Astrocyte (in vitro differentiated cells and primary cell): ENCODE measurements at regions not wholly inside any gene's neighbourhood (a gene's known extent, or its start where the extent isn't known, plus 50 kb on each side); places are given as distances from the start of the nearest gene placed in this dataset.

Source experiments
- DNase-seq: peaks from one replicate; pipeline ENCODE4 v3.0.0-alpha.2; 2010; ENCODE audit warnings: low read depth
- FAIRE-seq: peaks from 2 replicates; lab custom pipeline; 2011; peaks lifted over from hg19 to GRCh38; lab: Jason Lieb, UNC
- H2AFZ ChIP-seq: 2 replicates; pipeline ENCODE4 v1.6.0; 2012; ENCODE audit warnings: low read depth, low read length, inconsistent platforms
- H3K27ac ChIP-seq: 2 replicates; pipeline ENCODE4 v1.5.1; 2011; ENCODE audit warnings: low read depth, low read length, inconsistent platforms
- H3K27me3 ChIP-seq: 2 replicates; pipeline ENCODE4 v1.6.0; 2011; ENCODE audit warnings: low read length, inconsistent platforms; ENCODE audit not compliant: insufficient read depth
- H3K36me3 ChIP-seq: 2 replicates; pipeline ENCODE4 v1.5.1; 2011; ENCODE audit warnings: low read length, inconsistent platforms; ENCODE audit not compliant: insufficient read depth
- H3K4me1 ChIP-seq: 2 replicates; pipeline ENCODE4 v1.5.1; 2011; ENCODE audit warnings: low read length, inconsistent platforms; ENCODE audit not compliant: insufficient read depth
- H3K4me2 ChIP-seq: 2 replicates; pipeline ENCODE4 v1.6.0; 2012; ENCODE audit warnings: low read length, inconsistent platforms
- H3K4me3 ChIP-seq: 2 replicates; pipeline ENCODE4 v1.5.1; 2011; ENCODE audit warnings: low read depth, mild to moderate bottlenecking, low read length, inconsistent platforms; ENCODE audit not compliant: insufficient read depth
- H3K79me2 ChIP-seq: 2 replicates; pipeline ENCODE4 v1.6.0; 2012; ENCODE audit warnings: mild to moderate bottlenecking, low read length, inconsistent platforms; ENCODE audit not compliant: insufficient read depth
- H3K9ac ChIP-seq: 2 replicates; pipeline ENCODE4 v1.6.0; 2012; ENCODE audit warnings: mild to moderate bottlenecking, low read length, inconsistent platforms
- H3K9me3 ChIP-seq: 2 replicates; pipeline ENCODE4 v1.5.1; 2012; ENCODE audit warnings: low read depth, mild to moderate bottlenecking, low read length, inconsistent platforms; ENCODE audit not compliant: insufficient read depth
- H4K20me1 ChIP-seq: 2 replicates; pipeline ENCODE4 v1.6.0; 2012; ENCODE audit warnings: low read length, inconsistent platforms; ENCODE audit not compliant: insufficient read depth
- H3K27ac Mint-ChIP-seq: one replicate; pipeline ENCODE4 v1.8.0; 2021; ENCODE audit warnings: mild to moderate bottlenecking, mixed read lengths; ENCODE audit not compliant: unreplicated experiment
- H3K27me3 Mint-ChIP-seq: one replicate; pipeline ENCODE4 v1.8.0; 2021; ENCODE audit warnings: low read depth, mixed read lengths; ENCODE audit not compliant: unreplicated experiment
- H3K36me3 Mint-ChIP-seq: one replicate; pipeline ENCODE4 v1.8.0; 2021; ENCODE audit warnings: low read depth, mixed read lengths; ENCODE audit not compliant: unreplicated experiment
- H3K4me1 Mint-ChIP-seq: one replicate; pipeline ENCODE4 v1.8.0; 2021; ENCODE audit warnings: low read depth, mixed read lengths; ENCODE audit not compliant: unreplicated experiment
- H3K4me3 Mint-ChIP-seq: one replicate; pipeline ENCODE4 v1.8.0; 2021; ENCODE audit warnings: mild to moderate bottlenecking, moderate library complexity, mixed read lengths; ENCODE audit not compliant: unreplicated experiment
- H3K9me3 Mint-ChIP-seq: one replicate; pipeline ENCODE4 v1.8.0; 2021; ENCODE audit warnings: mild to moderate bottlenecking, mixed read lengths; ENCODE audit not compliant: unreplicated experiment
- CTCF ChIP-seq: IDR thresholded peaks from 2 replicates; pipeline ENCODE4 v1.5.1; 2011; ENCODE audit warnings: low read depth, mild to moderate bottlenecking, inconsistent platforms, low read length, moderate library complexity; ENCODE audit not compliant: insufficient read depth
- EZH2 ChIP-seq: IDR thresholded peaks from 2 replicates; pipeline ENCODE4 v1.6.1; 2012; ENCODE audit warnings: mild to moderate bottlenecking, low read length, inconsistent platforms; ENCODE audit not compliant: insufficient read depth

GRCh38 chr2:51247252-51247805 is 215.4 kb upstream of the NRXN1 start:
- Histone ChIP-seq H3K4me3 (no peak overlapping the region), H3K9me3 (no peaks in the 10 kb centered on the region), H3K4me2 (no peak overlapping the region), H3K4me1 (no peaks in the 10 kb centered on the region), H3K27me3 (no peaks in the 10 kb centered on the region), H2AFZ (no peak overlapping the region), H3K36me3 (no peaks in the 10 kb centered on the region), H3K27ac (no peak overlapping the region), H4K20me1 (no peaks in the 10 kb centered on the region), H3K9ac (no peak overlapping the region), H3K79me2 (no peaks in the 10 kb centered on the region)
- FAIRE-seq, result no peak
- Mint-ChIP-seq H3K9me3 (no peaks in the 10 kb centered on the region), H3K27me3 (no peaks in the 10 kb centered on the region), H3K36me3 (no peaks in the 10 kb centered on the region), H3K4me1 (no peaks in the 10 kb centered on the region), H3K27ac (no peak overlapping the region), H3K4me3 (no peak overlapping the region)
- DNase-seq, result peak; percentile 24
- TF ChIP-seq EZH2 (no peak), CTCF (no peak)

GRCh38 chr2:51243892-51244535 is 212.1 kb upstream of the NRXN1 start:
- no peak overlapping the region for H3K27ac ChIP-seq
- no peak for TF ChIP-seq CTCF
- TF ChIP-seq EZH2, result no peak
- H4K20me1 ChIP-seq, result no peaks in the 10 kb centered on the region
- no peak overlapping the region for H3K27ac Mint-ChIP-seq
- DNase-seq (no peak), FAIRE-seq (no peak)
- no peak overlapping the region for H3K4me3 ChIP-seq
- H3K36me3 ChIP-seq, result no peaks in the 10 kb centered on the region
- no peaks in the 10 kb centered on the region for H3K27me3 ChIP-seq
- H3K4me1 Mint-ChIP-seq, result no peaks in the 10 kb centered on the region
- no peaks in the 10 kb centered on the region for H3K4me1 ChIP-seq
- no peaks in the 10 kb centered on the region for H3K27me3 Mint-ChIP-seq
- no peaks in the 10 kb centered on the region for H3K36me3 Mint-ChIP-seq
- H3K4me2 ChIP-seq, result no peak overlapping the region
- no peaks in the 10 kb centered on the region for H3K9me3 Mint-ChIP-seq
- no peak overlapping the region for H2AFZ ChIP-seq
- H3K4me3 Mint-ChIP-seq, result no peak overlapping the region
- H3K9me3 ChIP-seq, result no peaks in the 10 kb centered on the region
- H3K9ac ChIP-seq, result no peak overlapping the region
- H3K79me2 ChIP-seq, result no peaks in the 10 kb centered on the region

DNA sequence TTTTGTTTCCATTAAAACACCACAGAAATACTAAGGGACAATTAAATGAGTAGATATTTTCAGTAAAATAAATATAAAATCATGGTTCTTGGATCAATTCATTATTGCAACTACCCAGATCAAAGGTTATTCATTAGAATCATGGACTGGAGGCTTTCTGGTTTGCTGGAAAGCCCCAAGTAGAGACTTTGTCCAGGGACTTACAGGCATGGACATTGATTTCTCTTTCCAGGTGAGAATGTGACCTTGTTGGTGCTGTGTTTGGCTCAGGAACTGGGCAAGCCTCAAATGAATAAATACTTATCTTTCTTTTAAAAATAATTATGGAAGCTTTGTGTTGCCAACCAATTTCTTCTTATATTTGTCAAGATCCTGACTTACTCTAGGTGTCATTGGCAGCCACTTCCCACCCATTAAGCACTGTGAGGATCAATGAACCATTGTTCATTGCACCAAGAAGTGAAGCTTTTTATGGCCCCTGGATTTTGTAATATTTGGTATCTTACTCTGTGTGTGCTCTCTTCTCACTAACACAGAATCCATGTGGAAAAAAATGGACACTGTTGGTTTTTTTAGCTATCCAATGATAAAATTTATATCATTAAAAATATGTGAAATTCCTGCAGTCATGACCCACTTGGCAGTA is 205.8 kb upstream of the NRXN1 start:
- no peak overlapping the region for H3K4me3 ChIP-seq
- Mint-ChIP-seq H3K9me3 (peaks cover 5% of the 10 kb centered on the region), H3K27me3 (no peaks in the 10 kb centered on the region), H3K4me1 (no peaks in the 10 kb centered on the region), H3K36me3 (peaks cover 2% of the 10 kb centered on the region), H3K4me3 (no peak overlapping the region), H3K27ac (no peak overlapping the region)
- H3K79me2 ChIP-seq, result no peaks in the 10 kb centered on the region
- no peaks in the 10 kb centered on the region for H3K27me3 ChIP-seq
- no peak overlapping the region for H2AFZ ChIP-seq
- no peak overlapping the region for H3K9ac ChIP-seq
- no peaks in the 10 kb centered on the region for H4K20me1 ChIP-seq
- no peaks in the 10 kb centered on the region for H3K4me1 ChIP-seq
- no peak overlapping the region for H3K4me2 ChIP-seq
- no peak overlapping the region for H3K27ac ChIP-seq
- no peaks in the 10 kb centered on the region for H3K36me3 ChIP-seq
- no peak for FAIRE-seq
- peaks cover 5% of the 10 kb centered on the region for H3K9me3 ChIP-seq
- DNase-seq, result no peak
- TF ChIP-seq CTCF (no peak), EZH2 (no peak)
